Stimulated activated CD8-positive, alpha-beta memory T cell treated with anti-CD3 and anti-CD28 coated beads, Interleukin-15, amount 100 ng/mL, for 24 hours (primary cell): ENCODE measurements at regions not wholly inside any gene's neighbourhood (a gene's known extent, or its start where the extent isn't known, plus 50 kb on each side); places are given as distances from the start of the nearest gene placed in this dataset.
"Not testable (repeated sequence)": the region's sequence is repeated elsewhere in the genome, so short reads cannot be mapped to it uniquely, and the experiment has no call there.

Experiments
- DNase-seq: peaks from one replicate; pipeline ENCODE4 v3.0.0-alpha.2; 2020; ENCODE audit warnings: low read depth

GRCh38 chrX:45669715-45670340, 469.2 kb upstream of the DIPK2B start:
- DNase-seq: no peak

GRCh38 chrX:45668686-45669443, 468.2 kb upstream of the DIPK2B start:
- no peak for DNase-seq

GRCh38 chrX:45667666-45668065, 467.0 kb upstream of the DIPK2B start:
- no peak for DNase-seq

- no peak for DNase-seq
Measured at GRCh38 chrX:45664727-45665290, 464.1 kb upstream of the DIPK2B start.

GRCh38 chrX:45660477-45660876, 459.8 kb upstream of the DIPK2B start:
- no peak for DNase-seq

- DNase-seq: no peak
Measured at GRCh38 chrX:45633419-45633818, 432.7 kb upstream of the DIPK2B start.

- DNase-seq: no peak
Measured at GRCh38 chrX:45632506-45632905, 431.8 kb upstream of the DIPK2B start.

- DNase-seq: no peak
Measured at GRCh38 chrX:45630078-45630477, 429.4 kb upstream of the DIPK2B start.

GRCh38 chrX:45628041-45628440, 427.4 kb upstream of the DIPK2B start:
- DNase-seq: no peak

GRCh38 chrX:45623266-45623665, 422.6 kb upstream of the DIPK2B start:
- DNase-seq: no peak

- DNase-seq: no peak
Measured at GRCh38 chrX:45622538-45622937, 421.9 kb upstream of the DIPK2B start.

GRCh38 chrX:45622042-45622423, 421.4 kb upstream of the DIPK2B start:
- DNase-seq: no peak

GRCh38 chrX:45621376-45622041, 420.8 kb upstream of the DIPK2B start:
- no peak for DNase-seq

- DNase-seq: no peak
Measured at GRCh38 chrX:45619290-45619689, 418.6 kb upstream of the DIPK2B start.

- not testable (repeated sequence) for DNase-seq
Measured at GRCh38 chrX:45615591-45615990, 414.9 kb upstream of the DIPK2B start.

- DNase-seq: no peak
Measured at GRCh38 chrX:45614853-45615252, 414.2 kb upstream of the DIPK2B start.

- no peak for DNase-seq
Measured at GRCh38 chrX:45602151-45602550, 401.5 kb upstream of the DIPK2B start.

GRCh38 chrX:45601052-45601451, 400.4 kb upstream of the DIPK2B start:
- DNase-seq: no peak

- DNase-seq: no peak
Measured at GRCh38 chrX:45598861-45599260, 398.2 kb upstream of the DIPK2B start.

GRCh38 chrX:45596188-45596808, 395.6 kb upstream of the DIPK2B start:
- DNase-seq: no peak

- DNase-seq: no peak
Measured at GRCh38 chrX:45592101-45592500, 391.4 kb upstream of the DIPK2B start.

GRCh38 chrX:45591650-45592049, 391.0 kb upstream of the DIPK2B start:
- DNase-seq: no peak

- DNase-seq: no peak
Measured at GRCh38 chrX:45584717-45585116, 384.0 kb upstream of the DIPK2B start.
